Endothelial cell of umbilical vein (primary cell): ENCODE measurements at regions not wholly inside any gene's neighbourhood (a gene's known extent, or its start where the extent isn't known, plus 50 kb on each side); places are given as distances from the start of the nearest gene placed in this dataset.

ENCODE experiments used
- BruUV-seq: library from RNA; stranded (reverse); fragments of 400-500 nt; replicated peaks from 2 replicates; lab custom pipeline; 2021; lab: Mats Ljungman, UMichigan
- CTCF ChIA-PET: fragments of 300-600, 350-600 bp; sonication (Branson Sonifier 250); formaldehyde crosslinking; loops from one replicate; lab custom pipeline; 2021; ENCODE audit warnings: antibody characterized with exemption, inconsistent platforms; lab: Charles Lee
- POLR2A ChIA-PET: fragments of 300-600, 350-600 bp; sonication (Branson Sonifier 250); formaldehyde crosslinking; loops from one replicate; lab custom pipeline; 2021; ENCODE audit warnings: antibody characterized with exemption, inconsistent platforms; lab: Charles Lee
- DNase-seq: peaks from one replicate; pipeline ENCODE4 v3.0.0-alpha.2; 2011; ENCODE audit warnings: low read depth, low spot score
- FAIRE-seq: peaks from 2 replicates; lab custom pipeline; 2011; peaks lifted over from hg19 to GRCh38; lab: Jason Lieb, UNC
- H2AFZ ChIP-seq: 2 replicates; pipeline ENCODE4 v1.6.0; 2012; ENCODE audit warnings: low read depth, low read length, control low read depth, inconsistent platforms
- H3K27ac ChIP-seq: 2 replicates; pipeline ENCODE4 v1.5.1; 2011; ENCODE audit warnings: low read depth, mild to moderate bottlenecking, control low read depth, low read length, moderate library complexity; ENCODE audit not compliant: insufficient read depth
- H3K27me3 ChIP-seq, 2 experiments: 2 replicates each; pipeline versions ENCODE4 v1.6.0 to v1.6.1; 2011; ENCODE audit warnings: low read length in 2 of 2, mixed read lengths in 1 of 2; ENCODE audit not compliant: control insufficient read depth in 2 of 2, insufficient read depth in 2 of 2
- H3K36me3 ChIP-seq, 2 experiments: 2 replicates in 1 of 2; 3 replicates in 1 of 2; pipeline ENCODE4 v1.5.1; 2011; ENCODE audit warnings: low read length in 2 of 2, mild to moderate bottlenecking in 1 of 2, moderate library complexity in 1 of 2; ENCODE audit not compliant: control insufficient read depth in 2 of 2, insufficient read depth in 2 of 2; ENCODE audit errors: extremely low read depth in 1 of 2
- H3K4me1 ChIP-seq: 3 replicates; pipeline ENCODE4 v1.5.1; 2011; ENCODE audit warnings: mild to moderate bottlenecking, low read length; ENCODE audit not compliant: control insufficient read depth, insufficient read depth; ENCODE audit errors: extremely low read depth
- H3K4me2 ChIP-seq: 2 replicates; pipeline ENCODE4 v1.6.1; 2011; ENCODE audit warnings: low read length, control low read depth, mixed read lengths; ENCODE audit not compliant: insufficient read depth
- H3K4me3 ChIP-seq, 3 experiments: fragments of 200-600 bp in 1 of 3; sonication (generic), shearing (Covaris generic) in 1 of 3; replicated peaks in 1 of 3; 2 replicates each; pipeline ENCODE4 v1.5.1; 2011 to 2016; ENCODE audit warnings: control low read depth in 3 of 3, low read length in 3 of 3, mild to moderate bottlenecking in 2 of 3, inconsistent platforms in 1 of 3, low read depth in 1 of 3, moderate library complexity in 1 of 3; ENCODE audit not compliant: insufficient read depth in 1 of 3
- H3K79me2 ChIP-seq: 2 replicates; pipeline ENCODE4 v1.6.0; 2012; ENCODE audit warnings: low read length, inconsistent platforms; ENCODE audit not compliant: control insufficient read depth, insufficient read depth
- H3K9ac ChIP-seq: replicated peaks from 2 replicates; pipeline ENCODE3; 2011; ENCODE audit warnings: low read length, control low read depth; ENCODE audit not compliant: insufficient read depth; ENCODE audit errors: extremely low read depth
- H3K9me1 ChIP-seq: replicated peaks from 3 replicates; pipeline ENCODE4 v1.6.0; 2011; ENCODE audit warnings: mild to moderate bottlenecking, low read length; ENCODE audit not compliant: control insufficient read depth, insufficient read depth; ENCODE audit errors: extremely low read depth
- H3K9me3 ChIP-seq: replicated peaks from 2 replicates; pipeline ENCODE4 v1.5.1; 2012; ENCODE audit warnings: low read length, inconsistent platforms; ENCODE audit not compliant: control insufficient read depth, insufficient read depth
- H4K20me1 ChIP-seq: replicated peaks from 2 replicates; pipeline ENCODE3; 2011; ENCODE audit warnings: mild to moderate bottlenecking, low read length; ENCODE audit not compliant: control insufficient read depth, insufficient read depth; ENCODE audit errors: extremely low read depth
- CTCF ChIP-seq, 2 donors: IDR thresholded peaks; 1 replicate in 1 of 2; 2 replicates in 1 of 2; pipeline ENCODE4 v1.5.1; 2011; ENCODE audit warnings: low read length in 2 of 2, mild to moderate bottlenecking in 2 of 2, moderate library complexity in 2 of 2, control low read depth in 1 of 2, inconsistent platforms in 1 of 2, low read depth in 1 of 2; ENCODE audit not compliant: insufficient read depth in 1 of 2; ENCODE audit errors: extremely low read depth in 1 of 2
- EZH2 ChIP-seq: IDR thresholded peaks from 2 replicates; pipeline ENCODE4 v1.6.1; 2012; ENCODE audit warnings: borderline replicate concordance, low read depth, mild to moderate bottlenecking, moderate library complexity, low read length, inconsistent platforms; ENCODE audit not compliant: severe bottlenecking
- FOS ChIP-seq: IDR thresholded peaks from 2 replicates; pipeline ENCODE4 v1.6.1; 2011; ENCODE audit warnings: mild to moderate bottlenecking, low read length, moderate library complexity, borderline replicate concordance; ENCODE audit not compliant: insufficient read depth
- GATA2 ChIP-seq: IDR thresholded peaks from 2 replicates; pipeline ENCODE4 v1.7.0; 2011; ENCODE audit warnings: low read depth, mild to moderate bottlenecking, moderate library complexity, mixed read lengths, low read length; ENCODE audit not compliant: insufficient read length, insufficient read depth
- JUN ChIP-seq: IDR thresholded peaks from 2 replicates; pipeline ENCODE4 v1.6.1; 2011; ENCODE audit warnings: borderline replicate concordance, low read depth; ENCODE audit not compliant: insufficient read length, insufficient read depth
- MYC ChIP-seq: IDR thresholded peaks from one replicate; pipeline ENCODE4 v1.6.1; 2011; ENCODE audit warnings: mild to moderate bottlenecking, low read depth, low read length
- POLR2A ChIP-seq: IDR thresholded peaks from 2 replicates; pipeline ENCODE4 v1.6.1; 2012; ENCODE audit warnings: low read depth, mild to moderate bottlenecking, control low read depth, low read length
- POLR2AphosphoS5 ChIP-seq: IDR thresholded peaks from 2 replicates; pipeline ENCODE4 v1.6.1; 2012; ENCODE audit warnings: low read depth, mild to moderate bottlenecking, control low read depth, low read length, moderate library complexity; ENCODE audit not compliant: insufficient read depth
- dilution Hi-C: fragments of 300-500 bp; cut with MboI; formaldehyde crosslinking; loops from one replicate; pipeline ENCODE4 v1.15.0; 2019; ENCODE audit warnings: low sequenced_read_pairs; ENCODE audit not compliant: extremely low pct_ligation_motif_present
- intact Hi-C: fragments of 100-400 bp; cut with micrococcal nuclease; formaldehyde crosslinking; loops from one replicate; pipeline ENCODE4 v1.10.0; 2022
- TF ChIP-seq, protein P1 (sequence below): IDR thresholded peaks from 2 replicates; pipeline ENCODE4 v1.6.1; 2011; ENCODE audit not compliant: insufficient read depth, insufficient read length

DNA sequence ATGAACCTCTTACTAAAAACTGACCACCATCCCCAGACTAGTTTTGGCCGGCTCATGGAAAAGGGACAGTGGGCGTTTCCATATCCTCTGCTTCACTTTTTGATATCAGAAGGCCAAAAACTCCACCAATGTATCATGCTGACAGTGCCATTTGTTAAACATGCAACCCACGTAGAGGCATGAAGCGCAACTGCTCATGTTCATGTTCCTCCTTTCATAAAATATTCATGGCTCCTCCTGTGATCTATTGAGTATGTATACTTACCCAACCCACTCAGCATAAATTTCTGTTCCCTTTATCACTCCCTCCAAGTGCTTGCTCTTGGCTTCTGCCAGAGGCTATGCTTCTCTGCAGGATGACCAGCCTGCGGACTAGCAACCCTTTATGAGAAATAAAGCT is 58.7 kb upstream of the TGFBR2 start:
- POLR2A ChIA-PET = no interaction called here

More for the DNA sequence above, 58.7 kb upstream of the TGFBR2 start:
- no peaks in the 10 kb centered on the region for H3K79me2 ChIP-seq
- H3K4me2 ChIP-seq = no peak overlapping the region
- intact Hi-C loops (no loop called here), dilution Hi-C loops (no loop called here)
- no peak overlapping the region for H3K27ac ChIP-seq
- H3K9me1 ChIP-seq = no peaks in the 10 kb centered on the region
- BruUV-seq = no TSS peak
- H3K9ac ChIP-seq = no peak overlapping the region
- CTCF ChIA-PET = interaction anchor here (1.7 kb wide), 1 partner anchor 59 kb away, joined by 4 read pairs; the partner anchor contains the start of gene TGFBR2
- TF ChIP-seq POLR2A = no peak
- TF ChIP-seq, protein P1, sequence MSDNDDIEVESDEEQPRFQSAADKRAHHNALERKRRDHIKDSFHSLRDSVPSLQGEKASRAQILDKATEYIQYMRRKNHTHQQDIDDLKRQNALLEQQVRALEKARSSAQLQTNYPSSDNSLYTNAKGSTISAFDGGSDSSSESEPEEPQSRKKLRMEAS = no peak
- TF ChIP-seq EZH2 = no peak
- no peak for TF ChIP-seq FOS
- no peak for TF ChIP-seq JUN
- no peak for TF ChIP-seq POLR2AphosphoS5
- no peak for TF ChIP-seq CTCF (IDR thresholded peaks at IDR 0.05; ENCODE audit: extremely low read depth in 1 of 2, insufficient read depth in 1 of 2, low read depth in 1 of 2, low read length in 2 of 2)
- TF ChIP-seq GATA2 = no peak
- no peak for TF ChIP-seq MYC
- FAIRE-seq (no peak), DNase-seq (no peak)
- no peak overlapping the region for H2AFZ ChIP-seq
- H3K4me1 ChIP-seq = peaks cover 44% of the 10 kb centered on the region
- H4K20me1 ChIP-seq = no peaks in the 10 kb centered on the region
- H3K4me3 ChIP-seq = no peak overlapping the region
- H3K9me3 ChIP-seq = no peaks in the 10 kb centered on the region
- H3K27me3 ChIP-seq = no peaks in the 10 kb centered on the region
- no peaks in the 10 kb centered on the region for H3K36me3 ChIP-seq
